ENCODE measurements at regions not wholly inside any gene's neighbourhood (a gene's known extent, or its start where the extent isn't known, plus 50 kb on each side); places are given as distances from the start of the nearest gene placed in this dataset.

DNA sequence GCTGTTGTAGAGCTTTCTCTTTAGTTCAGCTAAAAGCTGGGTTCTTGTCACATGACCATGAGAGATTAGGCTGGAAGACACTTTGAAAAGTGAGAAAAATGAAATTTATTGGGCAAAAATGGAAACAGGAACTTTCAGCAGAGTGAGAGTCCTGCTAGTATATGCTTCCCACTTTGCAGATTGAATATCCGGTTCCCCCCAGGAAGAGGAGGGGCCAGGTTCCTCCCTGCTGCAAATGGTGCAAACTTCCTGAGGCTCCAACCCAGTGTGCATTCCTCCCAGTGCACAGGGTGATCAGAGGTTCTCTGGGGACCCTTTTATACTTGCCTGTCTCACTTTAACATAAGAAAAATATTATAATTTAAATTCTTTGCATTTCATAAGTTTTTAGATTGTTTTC, 119.9 kb upstream of the SPIN4 start:
- Histone ChIP-seq H4K20me1 (replicated peaks in 1 of 2; ENCODE audit: control insufficient read depth in 1 of 2, insufficient read depth in 2 of 2, low read length in 2 of 2) (no peaks in the 10 kb centered on the region), H3K27ac (ENCODE audit: low read depth, low read length) (no peak overlapping the region), H2BK20ac (ENCODE audit: low read length) (no peak overlapping the region), H3K14ac (ENCODE audit: insufficient read length) (no peak overlapping the region), H2BK120ac (replicated peaks; ENCODE audit: low read depth, low read length) (no peak overlapping the region), H3K27me3 (replicated peaks in 1 of 4; ENCODE audit: control insufficient read depth in 3 of 4, extremely low read depth in 1 of 4, insufficient read depth in 3 of 4, low read length in 3 of 4) (no peaks in the 10 kb centered on the region), H2BK5ac (ENCODE audit: low read depth, low read length) (no peak overlapping the region), H3K23ac (ENCODE audit: insufficient read length) (no peak overlapping the region), H2BK12ac (ENCODE audit: low read depth, low read length) (no peak overlapping the region), H3K4me3 (ENCODE audit: extremely low read depth in 1 of 4, insufficient read depth in 2 of 4, low read depth in 3 of 4, low read length in 4 of 4) (no peak overlapping the region), H3K56ac (replicated peaks; ENCODE audit: insufficient read length, low read depth, low read length) (no peak overlapping the region), H3K4me2 (ENCODE audit: insufficient read depth in 1 of 2, low read depth in 2 of 2, low read length in 2 of 2) (no peak overlapping the region), H4K91ac (replicated peaks; ENCODE audit: insufficient read length, low read length) (no peak overlapping the region), H2BK15ac (ENCODE audit: low read length) (no peak overlapping the region), H4K5ac (ENCODE audit: insufficient read length, low read depth, low read length) (no peak overlapping the region), H3K18ac (ENCODE audit: extremely low read depth, low read length) (no peak overlapping the region), H3K9ac (replicated peaks in 1 of 4; ENCODE audit: extremely low read depth in 1 of 4, low read depth in 3 of 4, low read length in 3 of 4) (no peak overlapping the region), H3K23me2 (ENCODE audit: low read depth, low read length) (no peaks in the 10 kb centered on the region), H3K4ac (replicated peaks; ENCODE audit: insufficient read length, low read depth, low read length) (no peak overlapping the region), H2AFZ (ENCODE audit: low read length) (no peak overlapping the region), H3K79me2 (ENCODE audit: control insufficient read depth in 1 of 2, insufficient read depth in 2 of 2, low read length in 2 of 2) (no peaks in the 10 kb centered on the region), H3K4me1 (replicated peaks in 1 of 4; ENCODE audit: control insufficient read depth in 3 of 4, insufficient read depth in 4 of 4, low read length in 3 of 4) (no peaks in the 10 kb centered on the region), H2AK5ac (ENCODE audit: low read depth, low read length) (no peak overlapping the region), H3K36me3 (ENCODE audit: control insufficient read depth in 2 of 4, insufficient read depth in 4 of 4, low read length in 3 of 4) (peaks cover 0 to 2% (median 0%) of the 10 kb centered on the region in 4 experiments; a peak in 1 of 8 replicates), H3K9me3 (ENCODE audit: insufficient read depth in 2 of 2, low read depth in 1 of 2, low read length in 1 of 2) (peaks cover 3 to 9% of the 10 kb centered on the region in 2 experiments; a peak in 3 of 4 replicates), H3K79me1 (ENCODE audit: low read depth, low read length) (no peaks in the 10 kb centered on the region), H4K8ac (ENCODE audit: extremely low read depth, insufficient read depth, low read length) (no peak overlapping the region)
- DNase-seq (ENCODE audit: low read depth in 1 of 2, low spot score in 2 of 2) (no peak), FAIRE-seq (no peak)
- TF ChIP-seq HDAC2 (IDR thresholded peaks at IDR 0.05; ENCODE audit: borderline replicate concordance in 1 of 2, low read depth in 2 of 2, low read length in 2 of 2) (no peak), CREB1 (IDR thresholded peaks at IDR 0.05) (no peak), BRCA1 (IDR thresholded peaks at IDR 0.05; ENCODE audit: low read depth, low read length) (no peak), JUN (IDR thresholded peaks at IDR 0.05; ENCODE audit: low read depth, low read length) (no peak), KDM5A (IDR thresholded peaks at IDR 0.05; ENCODE audit: low read length) (no peak), SP4 (IDR thresholded peaks at IDR 0.05; ENCODE audit: low read length) (no peak)
- 100% methylated on average over 1 of the region's 1 CpG; no CpG with 5 or more reads in 1 of the 2 experiments for WGBS, 2 experiments (ENCODE audit: extremely low coverage in 1 of 2, insufficient coverage in 1 of 2, insufficient read length in 1 of 2, insufficient replicate concordance in 2 of 2, low coverage in 1 of 2, low lambda C conversion rate in 2 of 2, missing lambda C conversion rate in 1 of 2)
- ChIA-PET POLR2A (ENCODE audit: partially characterized antibody) (interaction anchor here (0.6 kb wide), 1 partner anchor 20 kb away, joined by 3 read pairs; no protein-coding TSS in a partner anchor), CTCF (ENCODE audit: partially characterized antibody) (no interaction called here)
